GM19395 (cell line): ENCODE measurements at regions not wholly inside any gene's neighbourhood (a gene's known extent, or its start where the extent isn't known, plus 50 kb on each side); places are given as distances from the start of the nearest gene placed in this dataset.
"Not testable (repeated sequence)": the region's sequence is repeated elsewhere in the genome, so short reads cannot be mapped to it uniquely, and the experiment has no call there.

Source experiments
- ATAC-seq: cut with Tn5 transposase; IDR thresholded peaks from one replicate; pipeline ENCODE4 v1.9.1; 2021; ENCODE audit warnings: mild to moderate bottlenecking, moderate library complexity; ENCODE audit not compliant: unreplicated experiment

- ATAC-seq, result no peak
Observed at GRCh38 chr2:237238249-237238648, 152.6 kb downstream of the COPS8 start.

GRCh38 chr2:237240252-237240651 is 154.6 kb downstream of the COPS8 start:
- no peak for ATAC-seq

GRCh38 chr2:237240868-237241267 is 155.2 kb downstream of the COPS8 start:
- ATAC-seq, result not testable (repeated sequence)

GRCh38 chr2:237242091-237242536 is 156.4 kb downstream of the COPS8 start:
- no peak for ATAC-seq

GRCh38 chr2:237243487-237243886 is 157.8 kb downstream of the COPS8 start:
- ATAC-seq, result no peak

GRCh38 chr2:237244178-237244577 is 158.5 kb downstream of the COPS8 start:
- no peak for ATAC-seq

- ATAC-seq, result no peak
Observed at GRCh38 chr2:237244976-237245646, 159.4 kb downstream of the COPS8 start.

GRCh38 chr2:237250599-237250998 is 163.4 kb downstream of the COL6A3 start:
- no peak for ATAC-seq

- ATAC-seq, result no peak
Observed at GRCh38 chr2:237251986-237252385, 162.0 kb downstream of the COL6A3 start.

- ATAC-seq, result no peak
Observed at GRCh38 chr2:237253046-237253702, 160.8 kb downstream of the COL6A3 start.

- ATAC-seq, result no peak
Observed at GRCh38 chr2:237254369-237254861, 159.5 kb downstream of the COL6A3 start.

GRCh38 chr2:237254911-237255578 is 158.9 kb downstream of the COL6A3 start:
- no peak for ATAC-seq

- no peak for ATAC-seq
Observed at GRCh38 chr2:237256887-237257286, 157.1 kb downstream of the COL6A3 start.

- ATAC-seq, result no peak
Observed at GRCh38 chr2:237257471-237257951, 156.5 kb downstream of the COL6A3 start.

- ATAC-seq, result no peak
Observed at GRCh38 chr2:237258116-237258515, 155.8 kb downstream of the COL6A3 start.

GRCh38 chr2:237258615-237259014 is 155.3 kb downstream of the COL6A3 start:
- no peak for ATAC-seq

- ATAC-seq, result no peak
Observed at GRCh38 chr2:237259201-237259600, 154.8 kb downstream of the COL6A3 start.

- no peak for ATAC-seq
Observed at GRCh38 chr2:237260039-237260620, 153.8 kb downstream of the COL6A3 start.

- no peak for ATAC-seq
Observed at GRCh38 chr2:237260686-237261085, 153.3 kb downstream of the COL6A3 start.

GRCh38 chr2:237261327-237261726 is 152.6 kb downstream of the COL6A3 start:
- no peak for ATAC-seq
